ENCODE measurements at regions not wholly inside any gene's neighbourhood (a gene's known extent, or its start where the extent isn't known, plus 50 kb on each side); places are given as distances from the start of the nearest gene placed in this dataset.

GRCh38 chr11:116171271-116172140, 601.3 kb downstream of the BUD13 start:
- no peak for DNase-seq

GRCh38 chr11:116170526-116171120, 602.2 kb downstream of the BUD13 start:
- no peak for DNase-seq

GRCh38 chr11:116169776-116170175, 603.0 kb downstream of the BUD13 start:
- no peak for DNase-seq

GRCh38 chr11:116168459-116168787, 604.4 kb downstream of the BUD13 start:
- DNase-seq, result no peak

- no peak for DNase-seq
Observed at GRCh38 chr11:116167706-116168458, 604.9 kb downstream of the BUD13 start.

GRCh38 chr11:116166573-116167465, 606.0 kb downstream of the BUD13 start:
- DNase-seq, result no peak

GRCh38 chr11:116164843-116165242, 607.9 kb downstream of the BUD13 start:
- DNase-seq, result no peak

- DNase-seq, result no peak
Observed at GRCh38 chr11:116162886-116163230, 609.9 kb downstream of the BUD13 start.

GRCh38 chr11:116162086-116162885, 610.5 kb downstream of the BUD13 start:
- no peak for DNase-seq

- no peak for DNase-seq
Observed at GRCh38 chr11:116148645-116149044, 624.1 kb downstream of the BUD13 start.

GRCh38 chr11:116148056-116148455, 624.7 kb downstream of the BUD13 start:
- DNase-seq, result no peak

GRCh38 chr11:116145187-116145865, 627.5 kb downstream of the BUD13 start:
- no peak for DNase-seq

GRCh38 chr11:116144387-116144958, 628.3 kb downstream of the BUD13 start:
- no peak for DNase-seq

GRCh38 chr11:116138280-116138679, 634.1 kb upstream of the CADM1 start:
- no peak for DNase-seq

GRCh38 chr11:116137753-116138152, 633.5 kb upstream of the CADM1 start:
- no peak for DNase-seq

- DNase-seq, result no peak
Observed at GRCh38 chr11:116136987-116137674, 632.9 kb upstream of the CADM1 start.

- DNase-seq, result no peak
Observed at GRCh38 chr11:116135891-116136290, 631.7 kb upstream of the CADM1 start.

GRCh38 chr11:116134450-116134849, 630.2 kb upstream of the CADM1 start:
- DNase-seq, result no peak

GRCh38 chr11:116132273-116132978, 628.2 kb upstream of the CADM1 start:
- DNase-seq, result no peak

GRCh38 chr11:116130122-116130521, 625.9 kb upstream of the CADM1 start:
- DNase-seq, result no peak

Measured in CD4-positive, alpha-beta T cell treated with Interleukin-4 for 4 hours (primary cell).